Natural killer cell (primary cell): ENCODE measurements at regions not wholly inside any gene's neighbourhood (a gene's known extent, or its start where the extent isn't known, plus 50 kb on each side); places are given as distances from the start of the nearest gene placed in this dataset.

ENCODE experiments used
- ATAC-seq, 3 donors: fragments of 150-1000 bp in 2 of 3; fragments of 200-7000 bp in 1 of 3; cut with Tn5 transposase; 1 replicate in 1 of 3; 2 replicates in 2 of 3; pipeline ENCODE4 v1.10.0; 2021; ENCODE audit warnings: mild to moderate bottlenecking in 2 of 3, moderate library complexity in 2 of 3
- DNase-seq, 2 donors: peaks; one replicate each; pipeline versions ENCODE4 v3.0.0 to v3.0.0-alpha.2; 2013 to 2021; ENCODE audit warnings: mixed read lengths in 1 of 2
- H3K27ac ChIP-seq: one replicate; pipeline ENCODE4 v1.5.1; 2013; ENCODE audit warnings: mild to moderate bottlenecking, low read length
- H3K27me3 ChIP-seq: one replicate; pipeline ENCODE4 v1.6.1; 2013; ENCODE audit warnings: low read length; ENCODE audit not compliant: control insufficient read depth, insufficient read depth
- H3K36me3 ChIP-seq: one replicate; pipeline ENCODE4 v1.6.1; 2013; ENCODE audit warnings: low read length; ENCODE audit not compliant: control insufficient read depth, insufficient read depth
- H3K4me1 ChIP-seq: one replicate; pipeline ENCODE4 v1.6.1; 2013; ENCODE audit warnings: low read length; ENCODE audit not compliant: control insufficient read depth, insufficient read depth
- H3K4me3 ChIP-seq: one replicate; pipeline ENCODE4 v1.5.1; 2013; ENCODE audit warnings: low read length
- H3K9me3 ChIP-seq: one replicate; pipeline ENCODE4 v1.6.1; 2013; ENCODE audit warnings: low read length; ENCODE audit not compliant: control insufficient read depth, insufficient read depth
- H3K27ac Mint-ChIP-seq, 2 donors: one replicate each; pipeline ENCODE4 v1.8.0; 2022; ENCODE audit warnings: mild to moderate bottlenecking in 2 of 2, mixed read lengths in 2 of 2, moderate library complexity in 1 of 2
- H3K27me3 Mint-ChIP-seq, 2 donors: one replicate each; pipeline ENCODE4 v1.8.0; 2022; ENCODE audit warnings: low read depth in 2 of 2, mixed read lengths in 2 of 2
- H3K36me3 Mint-ChIP-seq: one replicate; pipeline ENCODE4 v1.8.0; 2022; ENCODE audit warnings: mixed read lengths
- H3K4me1 Mint-ChIP-seq, 2 donors: one replicate each; pipeline ENCODE4 v1.8.0; 2022; ENCODE audit warnings: mixed read lengths in 2 of 2
- H3K4me3 Mint-ChIP-seq: one replicate; pipeline ENCODE4 v1.8.0; 2022; ENCODE audit warnings: mild to moderate bottlenecking, moderate library complexity, mixed read lengths
- H3K9me3 Mint-ChIP-seq, 2 donors: one replicate each; pipeline ENCODE4 v1.8.0; 2022; ENCODE audit warnings: mixed read lengths in 2 of 2
- CTCF ChIP-seq: fragments of 200-600 bp; IDR thresholded peaks from one replicate; pipeline ENCODE4 v1.8.0; 2022; ENCODE audit warnings: antibody characterized with exemption
- WGBS: methylation state at CpG from one replicate; pipeline ENCODE4 v1.1.7; 2013; ENCODE audit warnings: missing lambda C conversion rate; ENCODE audit not compliant: insufficient coverage; 5-methylcytosine and 5-hydroxymethylcytosine counted together
- intact Hi-C: fragments of 100-400 bp; cut with micrococcal nuclease; formaldehyde crosslinking; loops from one replicate; pipeline ENCODE4 v1.14.2; 2022

GRCh38 chr13:79943346-79944023 lies 397.4 kb downstream of the SPRY2 start:
- Histone ChIP-seq H3K9me3 (no peaks in the 10 kb centered on the region), H3K4me3 (no peak overlapping the region), H3K36me3 (no peaks in the 10 kb centered on the region), H3K4me1 (no peaks in the 10 kb centered on the region), H3K27ac (no peak overlapping the region), H3K27me3 (no peaks in the 10 kb centered on the region)
- Mint-ChIP-seq H3K27me3 (no peaks in the 10 kb centered on the region), H3K4me1 (no peaks in the 10 kb centered on the region), H3K9me3 (no peaks in the 10 kb centered on the region), H3K36me3 (no peaks in the 10 kb centered on the region), H3K4me3 (no peak overlapping the region), H3K27ac (no peak overlapping the region)
- DNase-seq: no peak
- 87% methylated on average over 2 of the region's 2 CpGs for WGBS
- no peak for ATAC-seq
- intact Hi-C loops: no loop called here
- no peak for TF ChIP-seq CTCF

DNA sequence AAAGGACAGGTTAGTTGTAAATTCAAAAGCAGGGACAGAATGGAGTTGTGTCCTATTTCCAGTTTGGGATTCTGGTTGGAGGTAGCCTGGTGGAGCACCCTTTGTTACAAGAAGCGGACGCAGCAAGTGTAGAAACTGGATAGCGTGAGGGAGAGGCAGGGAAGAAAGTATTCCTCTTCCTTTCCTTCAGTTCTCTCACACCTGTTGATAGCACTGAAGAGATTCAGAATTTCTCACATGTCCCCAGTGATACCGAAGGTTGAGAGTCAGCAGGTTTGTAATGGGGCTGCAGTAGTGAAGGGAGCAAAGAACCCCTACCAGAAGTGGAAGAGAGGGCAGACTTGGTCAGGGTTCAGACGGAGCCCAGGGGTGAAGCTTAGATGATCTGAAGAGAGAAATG lies 399.2 kb downstream of the SPRY2 start:
- intact Hi-C loops: no loop called here
- H3K4me3 ChIP-seq: no peak overlapping the region
- H3K4me1 Mint-ChIP-seq: no peaks in the 10 kb centered on the region
- no peaks in the 10 kb centered on the region for H3K36me3 ChIP-seq
- H3K27ac Mint-ChIP-seq: no peak overlapping the region
- H3K4me3 Mint-ChIP-seq: no peak overlapping the region
- TF ChIP-seq CTCF: no peak
- no peaks in the 10 kb centered on the region for H3K36me3 Mint-ChIP-seq
- 89% methylated on average over 2 of the region's 5 CpGs for WGBS
- H3K27ac ChIP-seq: no peak overlapping the region
- H3K9me3 ChIP-seq: no peaks in the 10 kb centered on the region
- no peaks in the 10 kb centered on the region for H3K27me3 Mint-ChIP-seq
- DNase-seq: no peak
- ATAC-seq: no peak
- H3K27me3 ChIP-seq: no peaks in the 10 kb centered on the region
- H3K9me3 Mint-ChIP-seq: no peaks in the 10 kb centered on the region
- no peaks in the 10 kb centered on the region for H3K4me1 ChIP-seq

DNA sequence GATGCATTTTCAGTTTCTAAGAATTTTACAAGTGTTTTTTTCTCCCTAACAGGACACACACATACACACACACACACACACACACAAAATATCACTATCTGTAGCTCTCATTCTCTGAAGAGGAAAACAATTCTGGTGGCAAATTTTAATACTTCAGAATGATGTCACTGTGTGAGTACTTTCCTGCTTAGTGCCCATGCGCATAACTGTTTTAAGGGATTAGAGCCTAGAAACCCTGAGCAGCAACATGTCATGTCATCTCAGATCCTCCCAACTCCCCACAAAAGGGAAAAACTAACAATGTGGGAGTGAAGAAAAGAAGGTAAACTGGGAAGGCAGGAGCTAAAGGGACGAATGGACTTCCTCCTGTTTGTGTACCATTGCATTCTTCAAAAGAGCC lies 401.2 kb downstream of the SPRY2 start:
- no CpG with 5 or more reads among the region's 2 CpGs for WGBS
- Histone ChIP-seq H3K4me1 (no peaks in the 10 kb centered on the region), H3K9me3 (no peaks in the 10 kb centered on the region), H3K4me3 (no peak overlapping the region), H3K36me3 (no peaks in the 10 kb centered on the region), H3K27me3 (no peaks in the 10 kb centered on the region), H3K27ac (no peak overlapping the region)
- H3K27ac Mint-ChIP-seq: no peak overlapping the region
- ATAC-seq: no peak
- H3K36me3 Mint-ChIP-seq: no peaks in the 10 kb centered on the region
- no peak overlapping the region for H3K4me3 Mint-ChIP-seq
- intact Hi-C loops: no loop called here
- no peak for TF ChIP-seq CTCF
- H3K9me3 Mint-ChIP-seq: no peaks in the 10 kb centered on the region
- no peaks in the 10 kb centered on the region for H3K27me3 Mint-ChIP-seq
- H3K4me1 Mint-ChIP-seq: no peaks in the 10 kb centered on the region
- DNase-seq: no peak

GRCh38 chr13:79937771-79938216 lies 403.1 kb downstream of the SPRY2 start:
- Mint-ChIP-seq H3K27me3 (no peaks in the 10 kb centered on the region), H3K36me3 (no peaks in the 10 kb centered on the region), H3K4me1 (no peaks in the 10 kb centered on the region), H3K4me3 (no peak overlapping the region), H3K27ac (no peak overlapping the region), H3K9me3 (no peaks in the 10 kb centered on the region)
- no peaks in the 10 kb centered on the region for H3K27me3 ChIP-seq
- no peaks in the 10 kb centered on the region for H3K4me1 ChIP-seq
- intact Hi-C loops: no loop called here
- no peak overlapping the region for H3K27ac ChIP-seq
- ATAC-seq: no peak
- no peaks in the 10 kb centered on the region for H3K36me3 ChIP-seq
- WGBS: 88% methylated on average over 3 of the region's 3 CpGs
- TF ChIP-seq CTCF: no peak
- no peak for DNase-seq
- H3K9me3 ChIP-seq: no peaks in the 10 kb centered on the region
- H3K4me3 ChIP-seq: no peak overlapping the region
